Parathyroid adenoma (tissue), 2 donors: ENCODE measurements at regions not wholly inside any gene's neighbourhood (a gene's known extent, or its start where the extent isn't known, plus 50 kb on each side); places are given as distances from the start of the nearest gene placed in this dataset.

Experiments
- H2AFZ ChIP-seq: fragments of 300-600 bp; sonication (generic); one replicate; pipeline ENCODE4 v1.7.0; 2017; ENCODE audit warnings: antibody characterized with exemption, mild to moderate bottlenecking
- H3K27ac ChIP-seq: fragments of 300-600 bp; sonication (generic); one replicate; pipeline ENCODE4 v1.7.0; 2017
- H3K27me3 ChIP-seq: fragments of 300-600 bp; sonication (generic); one replicate; pipeline ENCODE4 v1.7.0; 2017; ENCODE audit warnings: low read length; ENCODE audit not compliant: control insufficient read depth, insufficient read depth
- H3K36me3 ChIP-seq: fragments of 300-600 bp; sonication (generic); one replicate; pipeline ENCODE4 v1.7.0; 2017; ENCODE audit warnings: low read length; ENCODE audit not compliant: control insufficient read depth, insufficient read depth
- H3K4me1 ChIP-seq: fragments of 300-600 bp; sonication (generic); one replicate; pipeline ENCODE4 v1.7.0; 2017; ENCODE audit warnings: control low read depth
- H3K4me2 ChIP-seq: fragments of 300-600 bp; sonication (generic); one replicate; pipeline ENCODE4 v1.7.0; 2017; ENCODE audit warnings: low read length
- H3K4me3 ChIP-seq: fragments of 300-600 bp; sonication (generic); one replicate; pipeline ENCODE4 v1.7.0; 2017; ENCODE audit warnings: low read depth, low read length
- H3K79me2 ChIP-seq: fragments of 300-600 bp; sonication (generic); one replicate; pipeline ENCODE4 v1.7.0; 2017; ENCODE audit warnings: control low read depth
- H3K9ac ChIP-seq: fragments of 300-600 bp; sonication (generic); one replicate; pipeline ENCODE4 v1.7.0; 2017; ENCODE audit warnings: mild to moderate bottlenecking
- H3K9me3 ChIP-seq: fragments of 300-600 bp; sonication (generic); one replicate; pipeline ENCODE4 v1.7.0; 2017; ENCODE audit warnings: low read length; ENCODE audit not compliant: control insufficient read depth
- CTCF ChIP-seq: fragments of 300-600 bp; sonication (generic); IDR thresholded peaks from one replicate; pipeline ENCODE4 v1.7.0; 2017; ENCODE audit warnings: antibody characterized with exemption, mild to moderate bottlenecking
- donor health status: primary hyperparathyroidism.

GRCh38 chr18:78685980-78686530 is 293.6 kb upstream of the SALL3 start:
- H3K27me3 ChIP-seq = no peaks in the 10 kb centered on the region

GRCh38 chr18:78686976-78687685 is 292.5 kb upstream of the SALL3 start:
- no peak overlapping the region for H3K4me2 ChIP-seq

More at GRCh38 chr18:78685980-78686530, 293.6 kb upstream of the SALL3 start:
- Histone ChIP-seq H3K4me1 (no peaks in the 10 kb centered on the region), H3K27ac (no peak overlapping the region), H2AFZ (no peak overlapping the region), H3K79me2 (no peaks in the 10 kb centered on the region), H3K9ac (no peak overlapping the region), H3K4me2 (no peak overlapping the region), H3K36me3 (no peaks in the 10 kb centered on the region), H3K9me3 (no peaks in the 10 kb centered on the region), H3K4me3 (no peak overlapping the region)
- no peak for TF ChIP-seq CTCF

GRCh38 chr18:78687736-78688135 is 291.9 kb upstream of the SALL3 start:
- Histone ChIP-seq H3K36me3 (no peaks in the 10 kb centered on the region), H3K79me2 (no peaks in the 10 kb centered on the region), H3K4me3 (no peak overlapping the region), H3K4me1 (no peaks in the 10 kb centered on the region), H3K4me2 (no peak overlapping the region), H3K27me3 (no peaks in the 10 kb centered on the region), H2AFZ (no peak overlapping the region), H3K9me3 (no peaks in the 10 kb centered on the region), H3K27ac (no peak overlapping the region), H3K9ac (no peak overlapping the region)
- no peak for TF ChIP-seq CTCF

More at GRCh38 chr18:78686976-78687685, 292.5 kb upstream of the SALL3 start:
- Histone ChIP-seq H3K27ac (no peak overlapping the region), H3K79me2 (no peaks in the 10 kb centered on the region), H3K9ac (no peak overlapping the region), H2AFZ (no peak overlapping the region), H3K9me3 (no peaks in the 10 kb centered on the region), H3K27me3 (no peaks in the 10 kb centered on the region), H3K4me1 (no peaks in the 10 kb centered on the region), H3K4me3 (no peak overlapping the region), H3K36me3 (no peaks in the 10 kb centered on the region)
- no peak for TF ChIP-seq CTCF

GRCh38 chr18:78688249-78688648 is 291.4 kb upstream of the SALL3 start:
- H3K4me1 ChIP-seq = no peaks in the 10 kb centered on the region
- H3K27ac ChIP-seq = no peak overlapping the region
- H3K9me3 ChIP-seq = no peaks in the 10 kb centered on the region
- no peaks in the 10 kb centered on the region for H3K79me2 ChIP-seq
- no peak for TF ChIP-seq CTCF
- H3K27me3 ChIP-seq = no peaks in the 10 kb centered on the region
- H3K4me2 ChIP-seq = no peak overlapping the region
- no peaks in the 10 kb centered on the region for H3K36me3 ChIP-seq
- H3K9ac ChIP-seq = no peak overlapping the region
- no peak overlapping the region for H3K4me3 ChIP-seq
- H2AFZ ChIP-seq = no peak overlapping the region

- TF ChIP-seq CTCF = no peak
- H3K4me1 ChIP-seq = no peaks in the 10 kb centered on the region
- no peak overlapping the region for H3K4me2 ChIP-seq
- H3K4me3 ChIP-seq = no peak overlapping the region
- H3K79me2 ChIP-seq = no peaks in the 10 kb centered on the region
- no peaks in the 10 kb centered on the region for H3K9me3 ChIP-seq
- no peak overlapping the region for H2AFZ ChIP-seq
- H3K36me3 ChIP-seq = no peaks in the 10 kb centered on the region
- H3K27ac ChIP-seq = no peak overlapping the region
- no peaks in the 10 kb centered on the region for H3K27me3 ChIP-seq
- no peak overlapping the region for H3K9ac ChIP-seq
These were observed 290.7 kb upstream of the SALL3 start for GRCh38 chr18:78688916-78689315.
